Testis (tissue), 2 donors: ENCODE measurements at regions not wholly inside any gene's neighbourhood (a gene's known extent, or its start where the extent isn't known, plus 50 kb on each side); places are given as distances from the start of the nearest gene placed in this dataset.

Experiments used
- DNase-seq: peaks from one replicate; pipeline ENCODE4 v3.0.0-alpha.2; 2019
- H3K27ac ChIP-seq, 2 donors: fragments of 200-600 bp; sonication (generic); one replicate each; pipeline ENCODE4 v1.5.1; 2019
- H3K27me3 ChIP-seq: fragments of 200-600 bp; sonication (generic); one replicate; pipeline ENCODE4 v1.5.1; 2019
- H3K36me3 ChIP-seq: fragments of 200-600 bp; sonication (generic); one replicate; pipeline ENCODE4 v1.5.1; 2017; ENCODE audit warnings: low read depth; ENCODE audit errors: missing control alignments
- H3K4me1 ChIP-seq: fragments of 200-600 bp; sonication (generic); one replicate; pipeline ENCODE4 v1.5.1; 2019
- H3K4me3 ChIP-seq, 2 donors: fragments of 200-600 bp; sonication (generic); one replicate each; pipeline ENCODE4 v1.5.1; 2017 to 2019
- H3K9me3 ChIP-seq: fragments of 200-600 bp; sonication (generic); one replicate; pipeline ENCODE4 v1.5.1; 2017
- CTCF ChIP-seq, 3 experiments: fragments of 450-650 bp in 2 of 3; fragments of 200-600 bp in 1 of 3; sonication (generic) in 1 of 3; IDR thresholded peaks; one replicate each; pipeline ENCODE4 v1.5.1; 2016 to 2019; ENCODE audit warnings: antibody characterized with exemption in 3 of 3, mild to moderate bottlenecking in 2 of 3, moderate library complexity in 1 of 3
- POLR2A ChIP-seq: fragments of 450-650 bp; IDR thresholded peaks from one replicate; pipeline ENCODE4 v1.6.1; 2017; ENCODE audit warnings: antibody characterized with exemption, mild to moderate bottlenecking, moderate library complexity
- WGBS, 2 donors: methylation state at CpG; one replicate each; pipeline ENCODE4 v1.1.5; 2018; 5-methylcytosine and 5-hydroxymethylcytosine counted together
- intact Hi-C: fragments of 100-400 bp; cut with DNase I; formaldehyde crosslinking; loops from one replicate; pipeline ENCODE4 v1.15.1; 2023; ENCODE audit warnings: low total_unique reads

GRCh38 chr20:11838076-11838636 lies 79.5 kb upstream of the BTBD3 start:
- Histone ChIP-seq H3K4me1 (no peaks in the 10 kb centered on the region), H3K27me3 (no peaks in the 10 kb centered on the region), H3K4me3 (no peak overlapping the region), H3K9me3 (no peaks in the 10 kb centered on the region), H3K36me3 (no peaks in the 10 kb centered on the region), H3K27ac (no peak overlapping the region)
- intact Hi-C loops: no loop called here
- no peak for TF ChIP-seq POLR2A
- TF ChIP-seq CTCF (IDR thresholded peaks at IDR 0.05): no peak
- no peak for DNase-seq
- 76 to 81% methylated on average over 4 of the region's 4 CpGs for WGBS, 2 donors

- WGBS, 2 donors: 86 to 95% methylated on average over 3 of the region's 3 CpGs
- TF ChIP-seq POLR2A: no peak
- TF ChIP-seq CTCF (IDR thresholded peaks at IDR 0.05): no peak
- no peaks in the 10 kb centered on the region for H3K36me3 ChIP-seq
- intact Hi-C loops: no loop called here
- H3K4me1 ChIP-seq: peaks cover 3% of the 10 kb centered on the region
- H3K27me3 ChIP-seq: no peaks in the 10 kb centered on the region
- H3K9me3 ChIP-seq: no peaks in the 10 kb centered on the region
- H3K4me3 ChIP-seq: no peak overlapping the region
- no peak overlapping the region for H3K27ac ChIP-seq
- no peak for DNase-seq
These were observed 75.7 kb upstream of the BTBD3 start for GRCh38 chr20:11841972-11842461.

GRCh38 chr20:11843289-11843688 lies 74.4 kb upstream of the BTBD3 start:
- intact Hi-C loops: no loop called here
- no peaks in the 10 kb centered on the region for H3K36me3 ChIP-seq
- peaks cover 3% of the 10 kb centered on the region for H3K4me1 ChIP-seq
- no peak overlapping the region for H3K27ac ChIP-seq
- H3K4me3 ChIP-seq: no peak overlapping the region
- H3K27me3 ChIP-seq: no peaks in the 10 kb centered on the region
- 43 to 60% methylated on average over 1 of the region's 1 CpG for WGBS, 2 donors
- H3K9me3 ChIP-seq: no peaks in the 10 kb centered on the region
- no peak for DNase-seq
- TF ChIP-seq CTCF (IDR thresholded peaks at IDR 0.05) (no peak), POLR2A (no peak)

- Histone ChIP-seq H3K27ac (no peak overlapping the region), H3K4me3 (no peak overlapping the region), H3K9me3 (no peaks in the 10 kb centered on the region), H3K27me3 (no peaks in the 10 kb centered on the region), H3K4me1 (peaks cover 3% of the 10 kb centered on the region), H3K36me3 (no peaks in the 10 kb centered on the region)
- no peak for DNase-seq
- intact Hi-C loops: no loop called here
- TF ChIP-seq CTCF (IDR thresholded peaks at IDR 0.05): no peak
- no peak for TF ChIP-seq POLR2A
These were observed 73.0 kb upstream of the BTBD3 start for GRCh38 chr20:11844691-11845090.

GRCh38 chr20:11845340-11845739 lies 72.4 kb upstream of the BTBD3 start:
- Histone ChIP-seq H3K9me3 (no peaks in the 10 kb centered on the region), H3K4me1 (peaks cover 3% of the 10 kb centered on the region), H3K27me3 (no peaks in the 10 kb centered on the region), H3K4me3 (no peak overlapping the region), H3K27ac (no peak overlapping the region), H3K36me3 (no peaks in the 10 kb centered on the region)
- no peak for DNase-seq
- 62 to 63% methylated on average over 3 of the region's 3 CpGs for WGBS, 2 donors
- intact Hi-C loops: no loop called here
- TF ChIP-seq POLR2A: no peak
